Skin of body (tissue), 1 donor: ENCODE measurements at regions not wholly inside any gene's neighbourhood (a gene's known extent, or its start where the extent isn't known, plus 50 kb on each side); places are given as distances from the start of the nearest gene placed in this dataset.
"Not testable (repeated sequence)": the region's sequence is repeated elsewhere in the genome, so short reads cannot be mapped to it uniquely, and the experiment has no call there.

ENCODE experiments used
- DNase-seq: peaks from one replicate; lab custom pipeline; 2025; lab: John Stamatoyannopoulos, UW

- DNase-seq: no peak
Measured at GRCh38 chr13:97719736-97720135, 233.7 kb upstream of the IPO5 start.

- DNase-seq: no peak
Measured at GRCh38 chr13:97720896-97721295, 232.6 kb upstream of the IPO5 start.

GRCh38 chr13:97723655-97724054 lies 229.8 kb upstream of the IPO5 start:
- no peak for DNase-seq

GRCh38 chr13:97724450-97724849 lies 229.0 kb upstream of the IPO5 start:
- no peak for DNase-seq

- DNase-seq: no peak
Measured at GRCh38 chr13:97726664-97727280, 226.7 kb upstream of the IPO5 start.

- DNase-seq: no peak
Measured at GRCh38 chr13:97727991-97728390, 225.5 kb upstream of the IPO5 start.

- DNase-seq: no peak
Measured at GRCh38 chr13:97736436-97736835, 217.0 kb upstream of the IPO5 start.

GRCh38 chr13:97742084-97742483 lies 211.4 kb upstream of the IPO5 start:
- DNase-seq: no peak

GRCh38 chr13:97743938-97744337 lies 209.5 kb upstream of the IPO5 start:
- peak; percentile 41 for DNase-seq

GRCh38 chr13:97746649-97747048 lies 206.8 kb upstream of the IPO5 start:
- no peak for DNase-seq

GRCh38 chr13:97749174-97749573 lies 204.3 kb upstream of the IPO5 start:
- no peak for DNase-seq

GRCh38 chr13:97751477-97751876 lies 202.0 kb upstream of the IPO5 start:
- no peak for DNase-seq

- no peak for DNase-seq
Measured at GRCh38 chr13:97752961-97753668, 200.4 kb upstream of the IPO5 start.

- DNase-seq: no peak
Measured at GRCh38 chr13:97753942-97754670, 199.4 kb upstream of the IPO5 start.

- peak; percentile 15 for DNase-seq
Measured at GRCh38 chr13:97757807-97758206, 195.7 kb upstream of the IPO5 start.

- no peak for DNase-seq
Measured at GRCh38 chr13:97758317-97758716, 195.2 kb upstream of the IPO5 start.

GRCh38 chr13:97761796-97762540 lies 191.5 kb upstream of the IPO5 start:
- DNase-seq: no peak

- DNase-seq: no peak
Measured at GRCh38 chr13:97766749-97767148, 186.7 kb upstream of the IPO5 start.

GRCh38 chr13:97768134-97768533 lies 185.3 kb upstream of the IPO5 start:
- no peak for DNase-seq

- not testable (repeated sequence) for DNase-seq
Measured at GRCh38 chr13:97770231-97770630, 183.2 kb upstream of the IPO5 start.

- DNase-seq: not testable (repeated sequence)
Measured at GRCh38 chr13:97772466-97772865, 181.0 kb upstream of the IPO5 start.
